Cerebellar cortex (tissue), 1 donor: ENCODE measurements at regions not wholly inside any gene's neighbourhood (a gene's known extent, or its start where the extent isn't known, plus 50 kb on each side); places are given as distances from the start of the nearest gene placed in this dataset.
"Not testable (repeated sequence)": the region's sequence is repeated elsewhere in the genome, so short reads cannot be mapped to it uniquely, and the experiment has no call there.

Source experiments
- DNase-seq: peaks from one replicate; pipeline ENCODE4 v3.0.0-alpha.2; 2015; ENCODE audit warnings: low spot score

GRCh38 chr16:65355706-65356105 lies 233.8 kb upstream of the CDH11 start:
- DNase-seq: no peak

GRCh38 chr16:65353183-65353582 lies 231.3 kb upstream of the CDH11 start:
- no peak for DNase-seq

GRCh38 chr16:65349626-65350025 lies 227.8 kb upstream of the CDH11 start:
- DNase-seq: no peak

- no peak for DNase-seq
These were observed 221.7 kb upstream of the CDH11 start for GRCh38 chr16:65343556-65343955.

GRCh38 chr16:65342231-65342866 lies 220.5 kb upstream of the CDH11 start:
- no peak for DNase-seq

- no peak for DNase-seq
These were observed 217.2 kb upstream of the CDH11 start for GRCh38 chr16:65339062-65339461.

- no peak for DNase-seq
These were observed 214.3 kb upstream of the CDH11 start for GRCh38 chr16:65336160-65336559.

- no peak for DNase-seq
These were observed 212.2 kb upstream of the CDH11 start for GRCh38 chr16:65334081-65334480.

GRCh38 chr16:65333283-65333682 lies 211.4 kb upstream of the CDH11 start:
- no peak for DNase-seq

- no peak for DNase-seq
These were observed 205.5 kb upstream of the CDH11 start for GRCh38 chr16:65327346-65327745.

- no peak for DNase-seq
These were observed 201.9 kb upstream of the CDH11 start for GRCh38 chr16:65323655-65324237.

- no peak for DNase-seq
These were observed 197.9 kb upstream of the CDH11 start for GRCh38 chr16:65319621-65320231.

GRCh38 chr16:65318590-65319257 lies 196.9 kb upstream of the CDH11 start:
- no peak for DNase-seq

- no peak for DNase-seq
These were observed 196.3 kb upstream of the CDH11 start for GRCh38 chr16:65318138-65318537.

- DNase-seq: no peak
These were observed 194.9 kb upstream of the CDH11 start for GRCh38 chr16:65316808-65317207.

- DNase-seq: no peak
These were observed 193.4 kb upstream of the CDH11 start for GRCh38 chr16:65315081-65315780.

GRCh38 chr16:65314627-65315008 lies 192.8 kb upstream of the CDH11 start:
- DNase-seq: no peak

GRCh38 chr16:65313936-65314626 lies 192.2 kb upstream of the CDH11 start:
- DNase-seq: no peak

- DNase-seq: no peak
These were observed 190.9 kb upstream of the CDH11 start for GRCh38 chr16:65312795-65313194.

GRCh38 chr16:65312071-65312470 lies 190.2 kb upstream of the CDH11 start:
- no peak for DNase-seq

GRCh38 chr16:65310491-65310890 lies 188.6 kb upstream of the CDH11 start:
- DNase-seq: not testable (repeated sequence)

- no peak for DNase-seq
These were observed 187.5 kb upstream of the CDH11 start for GRCh38 chr16:65309354-65309753.
